HG03159 (cell line): ENCODE measurements at regions not wholly inside any gene's neighbourhood (a gene's known extent, or its start where the extent isn't known, plus 50 kb on each side); places are given as distances from the start of the nearest gene placed in this dataset.
"Not testable (repeated sequence)": the region's sequence is repeated elsewhere in the genome, so short reads cannot be mapped to it uniquely, and the experiment has no call there.

ENCODE experiments used
- ATAC-seq: cut with Tn5 transposase; IDR thresholded peaks from one replicate; pipeline ENCODE4 v1.9.1; 2021; ENCODE audit warnings: mild to moderate bottlenecking, moderate library complexity; ENCODE audit not compliant: unreplicated experiment

DNA sequence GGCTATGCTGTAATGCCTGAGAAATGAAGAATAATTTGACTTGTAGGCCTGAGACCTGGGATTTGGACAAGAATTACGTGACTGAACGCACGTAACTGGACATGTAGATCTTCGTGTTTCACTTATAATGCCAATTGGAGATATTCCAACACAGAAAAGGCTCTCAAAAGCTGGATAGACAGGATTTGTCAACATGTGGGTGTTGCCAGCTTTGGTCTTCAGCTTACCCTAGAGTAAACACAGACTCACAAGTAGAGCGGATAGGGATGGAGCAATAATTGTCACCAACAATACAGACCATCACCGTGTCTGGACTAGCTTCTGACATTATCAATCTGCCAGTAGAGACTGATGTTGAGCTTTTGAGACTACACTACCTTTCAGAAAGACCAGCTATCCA, 1511.0 kb upstream of the ADGRL3 start:
- ATAC-seq = no peak

DNA sequence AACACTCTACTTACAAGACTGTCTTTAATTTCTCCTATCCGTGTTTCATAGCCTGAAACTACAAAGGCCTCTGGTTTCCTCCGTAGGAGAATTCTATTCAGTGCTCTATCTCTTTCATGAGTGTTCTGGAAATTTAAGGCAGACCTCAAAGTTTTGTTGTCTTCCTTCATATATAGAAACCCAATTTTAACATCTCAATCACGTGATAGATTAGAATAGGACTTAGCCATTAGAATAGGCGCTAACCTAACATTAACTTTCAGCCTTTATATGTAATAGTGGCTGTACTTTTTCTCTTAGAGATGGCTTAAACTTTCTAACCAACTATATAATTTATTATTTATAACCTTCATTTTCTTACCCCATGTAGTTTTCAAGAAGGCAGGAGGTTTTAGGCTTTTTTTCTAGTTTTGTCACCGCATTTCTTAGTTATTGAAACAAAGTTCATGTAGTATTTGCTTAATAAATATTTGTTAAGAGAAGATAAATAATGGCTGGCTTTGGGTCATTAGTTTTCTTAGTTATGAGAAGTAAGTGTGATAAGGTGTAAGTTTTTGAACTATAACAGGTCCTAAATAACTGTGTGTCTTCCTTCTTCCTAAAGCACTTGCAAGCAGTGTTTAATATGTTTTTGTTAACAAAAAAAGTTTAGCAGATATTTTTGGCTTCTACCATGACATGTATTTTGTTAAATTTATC, 1504.6 kb upstream of the ADGRL3 start:
- no peak for ATAC-seq

DNA sequence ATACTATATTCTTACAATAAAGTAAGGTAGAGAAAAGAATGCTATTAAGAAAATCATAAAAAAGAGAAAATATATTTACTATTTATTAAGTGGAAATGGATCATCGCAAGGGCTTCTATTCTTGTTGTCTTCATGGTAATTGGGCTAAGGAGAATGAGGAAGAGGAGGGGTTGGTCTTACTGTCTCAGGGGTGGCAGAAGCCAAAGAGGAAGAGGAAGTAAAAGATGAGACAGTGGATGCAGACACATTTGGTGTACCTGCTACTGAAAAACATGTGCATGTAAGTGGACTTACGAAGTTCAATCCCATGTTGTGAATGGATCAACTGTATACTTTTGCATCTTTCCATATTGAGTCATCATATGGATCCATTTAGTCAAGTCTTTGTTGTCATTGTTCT, 1502.1 kb upstream of the ADGRL3 start:
- ATAC-seq = no peak

DNA sequence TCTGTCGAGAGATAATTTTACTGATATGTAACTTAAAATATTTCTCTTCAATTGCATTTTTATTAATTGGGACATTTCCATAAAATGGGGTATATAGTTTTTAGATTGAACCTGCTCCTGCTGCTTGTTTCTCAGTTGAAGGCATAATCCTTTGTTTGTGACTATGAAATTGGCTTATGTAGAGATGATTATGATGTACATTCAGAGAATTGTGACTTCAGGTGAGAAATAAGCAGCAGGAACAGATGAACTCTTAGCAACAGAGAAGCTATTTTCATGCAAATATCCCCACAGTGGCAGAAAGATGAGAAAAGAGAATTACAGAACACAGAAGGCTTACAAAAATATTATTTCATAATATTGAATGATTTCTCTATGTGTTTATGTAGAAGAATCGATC, 1499.5 kb upstream of the ADGRL3 start:
- no peak for ATAC-seq

DNA sequence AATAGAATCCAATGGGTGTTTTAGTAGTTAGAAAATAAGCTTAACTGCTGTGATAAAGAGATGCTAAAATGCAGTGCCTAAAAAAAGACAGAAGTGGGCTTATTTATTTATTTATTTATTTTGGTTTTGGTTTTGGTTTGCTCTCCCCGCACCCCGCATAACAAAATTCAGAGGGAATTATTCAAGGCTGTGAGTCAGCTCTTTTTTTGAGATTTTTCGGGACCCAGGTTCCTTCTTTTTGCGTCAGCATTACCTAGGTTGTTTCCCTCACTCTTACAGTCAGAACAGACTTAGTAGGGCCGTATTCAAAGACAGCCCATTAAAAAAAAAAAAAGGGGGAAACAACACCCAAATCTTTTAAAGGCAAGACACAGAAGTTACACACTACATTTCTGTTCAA, 1495.5 kb upstream of the ADGRL3 start:
- ATAC-seq = no peak

DNA sequence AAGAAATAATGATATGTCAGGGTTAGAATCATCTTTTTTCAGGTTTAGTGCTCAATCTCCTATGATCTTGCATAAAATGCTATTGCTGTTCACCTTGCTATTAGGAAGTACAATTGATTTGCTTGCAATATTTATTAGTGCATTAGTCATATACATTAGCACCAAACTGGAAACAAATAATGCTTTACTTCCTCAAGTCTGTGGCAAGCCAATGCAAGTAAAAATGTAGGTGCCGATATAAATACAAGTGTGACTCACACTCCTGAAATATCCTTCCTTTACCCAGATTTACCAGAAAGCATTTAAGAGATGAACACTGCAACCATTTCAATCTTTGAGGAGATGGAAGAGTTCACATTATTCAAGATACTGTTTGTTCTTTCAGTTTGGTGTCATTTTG, 1487.7 kb upstream of the ADGRL3 start:
- ATAC-seq = no peak

DNA sequence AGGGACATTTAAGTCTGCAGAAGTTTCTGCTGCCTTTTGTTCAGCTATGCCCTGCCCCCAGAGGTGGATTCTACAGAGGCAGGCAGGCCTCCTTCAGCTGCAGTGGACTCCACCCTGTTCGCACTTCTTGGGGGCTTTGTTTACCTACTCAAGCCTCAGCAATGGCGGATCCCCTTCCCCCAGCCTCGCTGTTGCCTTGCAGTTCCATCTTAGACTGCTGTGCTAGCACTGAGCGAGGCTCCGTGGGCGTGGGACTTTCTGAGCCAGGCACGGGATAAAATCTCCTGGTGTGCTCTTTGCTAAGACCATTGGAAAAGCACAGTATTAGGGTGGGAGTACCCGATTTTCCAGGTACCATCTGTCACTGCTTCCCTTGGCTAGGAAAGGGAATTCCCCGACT, 1475.8 kb upstream of the ADGRL3 start:
- ATAC-seq = not testable (repeated sequence)

DNA sequence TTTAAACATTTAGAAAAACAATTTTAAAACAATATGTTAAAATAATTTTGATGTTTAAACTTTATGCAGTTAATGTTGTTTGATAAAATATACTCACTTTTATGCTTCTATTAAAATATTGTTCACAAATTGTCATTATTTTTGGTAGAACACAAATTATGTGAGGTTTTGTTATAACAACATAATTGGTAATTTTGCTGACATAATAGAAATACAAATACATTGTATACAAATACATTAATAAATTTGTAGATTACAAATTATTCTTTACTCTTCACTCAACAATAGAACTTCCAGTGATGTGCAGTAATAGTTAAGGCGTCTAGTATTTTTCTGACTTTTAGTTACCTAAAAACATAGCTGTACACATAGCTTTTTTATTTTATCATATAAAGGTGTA, 1472.4 kb upstream of the ADGRL3 start:
- ATAC-seq = no peak

DNA sequence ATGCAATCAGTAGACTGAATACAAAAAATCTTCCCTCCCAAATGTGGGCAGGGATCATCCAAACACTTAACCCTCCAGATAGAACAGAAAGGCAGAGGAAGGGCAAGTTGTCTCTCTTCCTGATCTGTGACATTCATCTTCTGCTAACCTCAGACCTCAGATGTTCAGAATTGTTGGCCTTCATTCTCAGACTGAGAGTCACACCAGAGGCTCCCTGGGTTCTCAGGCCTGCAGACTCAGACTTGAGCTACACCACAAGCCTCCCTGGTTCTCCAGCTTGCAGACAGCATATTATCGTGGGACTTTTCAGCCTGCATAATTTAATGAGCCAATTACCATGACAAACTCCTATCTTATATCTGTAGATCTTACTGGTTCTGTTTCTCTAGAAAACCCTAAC, 1471.6 kb upstream of the ADGRL3 start:
- ATAC-seq = no peak

DNA sequence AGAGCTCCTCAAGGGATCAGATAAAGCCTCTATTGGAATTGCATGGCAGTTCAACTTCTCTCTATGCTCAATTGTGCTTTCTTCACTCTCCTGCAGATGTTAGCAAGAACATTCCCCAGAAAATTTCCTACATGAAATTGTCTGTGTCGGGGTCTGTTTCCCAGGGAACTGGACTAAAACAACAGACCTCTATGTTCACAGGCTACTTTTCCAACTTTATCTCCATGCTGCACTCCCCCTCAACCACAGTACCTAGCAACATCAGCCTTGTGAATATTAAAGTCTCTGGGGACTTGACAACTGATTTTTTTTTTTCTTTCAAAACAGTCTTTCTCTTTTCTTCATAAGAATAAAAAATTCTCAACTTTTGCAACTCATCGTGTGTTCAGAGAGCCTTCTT, 1470.8 kb upstream of the ADGRL3 start:
- no peak for ATAC-seq

DNA sequence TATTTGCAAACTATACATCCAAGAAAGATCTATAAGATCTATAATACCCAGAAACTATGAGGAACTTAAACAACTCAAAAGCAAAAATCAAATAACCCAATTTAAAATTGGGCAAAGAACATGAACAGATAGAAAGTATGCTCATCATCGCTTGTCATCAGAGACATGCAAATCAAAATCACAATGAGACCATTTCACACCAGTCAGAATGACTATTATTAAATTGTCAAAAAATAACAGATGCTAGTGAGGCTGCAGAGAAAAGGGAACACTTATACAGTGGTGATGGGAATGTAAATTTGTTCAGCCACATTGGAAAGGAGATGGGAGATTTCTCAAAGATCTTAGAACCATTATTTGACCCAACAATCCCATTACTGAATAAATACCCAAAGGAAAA, 1451.7 kb upstream of the ADGRL3 start:
- ATAC-seq = no peak

DNA sequence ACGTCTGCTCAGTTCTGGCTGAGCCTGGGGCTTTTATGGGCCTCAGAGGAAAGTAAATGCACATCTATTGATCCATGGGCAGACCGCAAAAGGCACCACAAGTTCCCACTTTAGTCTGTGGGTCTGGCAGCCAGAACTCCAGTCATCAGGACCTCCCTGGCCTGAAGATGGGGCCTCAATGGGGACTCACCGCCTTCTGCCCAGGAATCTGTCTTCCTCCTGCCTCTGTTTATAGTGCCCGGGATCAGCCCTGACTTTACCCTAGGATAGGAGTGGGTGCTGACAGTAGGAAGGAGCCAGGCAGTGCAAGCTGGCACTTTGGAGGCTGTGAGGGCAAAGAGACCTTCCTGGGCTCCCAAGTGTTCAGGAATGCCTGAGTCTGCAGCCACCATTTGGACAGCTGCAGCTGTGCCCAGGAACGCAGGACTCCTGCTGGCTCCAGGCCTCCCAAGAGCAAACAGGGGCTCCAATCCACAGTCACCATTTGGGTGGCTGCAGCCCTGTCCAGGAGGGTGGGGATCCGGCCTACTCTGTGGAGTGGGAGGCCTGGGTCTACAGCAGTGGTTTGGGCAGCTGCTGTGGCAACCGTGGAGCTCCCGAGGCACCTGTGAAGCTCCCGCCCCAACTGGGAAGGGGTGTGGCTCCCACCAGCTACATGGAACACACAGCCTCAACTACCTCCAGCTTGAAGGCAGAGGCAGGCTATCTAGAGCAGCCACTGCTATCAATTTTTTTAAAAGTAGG, 1440.9 kb upstream of the ADGRL3 start:
- ATAC-seq = no peak

DNA sequence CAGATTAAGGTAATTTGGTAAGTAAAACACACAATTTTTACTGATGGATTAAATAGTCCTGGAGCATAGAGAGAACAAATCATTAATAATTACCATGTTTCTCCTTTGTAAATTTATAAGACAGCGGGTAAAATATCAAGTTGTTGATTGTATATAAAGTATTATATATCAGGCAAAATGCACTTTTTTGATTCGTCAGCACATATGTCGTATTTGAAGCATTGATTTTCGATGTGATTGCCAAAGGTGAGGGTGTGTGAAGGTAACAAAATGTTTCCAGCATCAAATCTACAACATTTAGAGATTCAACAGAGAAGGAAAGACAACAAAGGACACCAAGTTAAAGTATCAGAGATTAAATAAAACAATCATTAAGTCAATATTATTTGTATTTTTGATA, 1437.8 kb upstream of the ADGRL3 start:
- no peak for ATAC-seq

DNA sequence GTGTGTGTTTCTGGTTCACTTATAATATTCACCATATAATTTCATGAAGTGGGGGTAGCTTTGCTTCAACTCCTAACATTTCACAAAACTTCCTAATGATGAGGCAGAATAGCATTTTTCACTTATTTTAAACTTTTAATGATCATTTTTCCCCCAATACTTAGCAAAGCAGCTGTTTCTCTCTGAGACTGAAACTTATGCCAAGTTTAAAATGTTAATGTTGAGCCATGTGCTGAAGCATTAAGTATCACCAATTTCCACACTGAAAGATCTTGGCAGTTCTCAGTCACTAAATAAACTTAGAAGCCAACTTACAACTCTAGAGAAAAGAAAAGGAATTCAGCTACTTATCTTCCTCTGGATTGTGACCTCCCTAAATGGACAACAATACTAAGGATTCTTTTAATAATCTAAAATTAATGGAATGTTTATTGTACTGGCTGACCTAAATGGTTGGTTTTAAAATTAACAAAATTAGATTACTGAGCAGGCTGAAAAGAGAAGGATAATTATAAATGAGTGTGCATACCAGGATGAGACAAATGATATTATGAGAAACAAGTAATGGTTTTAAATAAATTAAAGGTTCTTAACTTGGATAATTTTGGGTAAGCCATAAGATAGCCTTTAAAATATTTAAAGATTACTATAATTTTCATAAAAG, 1429.4 kb upstream of the ADGRL3 start:
- ATAC-seq = no peak

DNA sequence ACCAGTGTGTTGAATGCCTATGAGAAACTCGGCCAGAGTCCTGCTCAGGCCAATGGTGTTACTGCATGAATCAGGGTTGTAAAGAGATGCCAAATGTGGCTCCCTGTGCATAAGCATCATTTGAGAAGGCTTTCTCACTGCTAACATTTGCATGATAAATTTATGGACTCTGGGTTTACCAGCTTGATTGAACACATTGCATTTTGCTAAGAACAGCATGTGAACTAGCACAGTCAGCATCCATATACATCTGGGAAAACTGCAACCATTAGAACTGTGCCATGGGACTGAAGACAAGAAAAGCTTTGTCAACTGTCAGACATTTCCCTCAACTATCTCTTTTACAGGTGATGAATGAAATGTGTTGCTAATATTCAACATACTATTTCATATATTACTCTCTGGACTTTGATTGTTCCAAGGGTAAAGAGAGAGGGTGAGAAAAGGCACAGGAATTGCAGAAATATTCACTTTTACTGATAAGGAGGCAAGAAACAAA, 1427.4 kb upstream of the ADGRL3 start:
- no peak for ATAC-seq

DNA sequence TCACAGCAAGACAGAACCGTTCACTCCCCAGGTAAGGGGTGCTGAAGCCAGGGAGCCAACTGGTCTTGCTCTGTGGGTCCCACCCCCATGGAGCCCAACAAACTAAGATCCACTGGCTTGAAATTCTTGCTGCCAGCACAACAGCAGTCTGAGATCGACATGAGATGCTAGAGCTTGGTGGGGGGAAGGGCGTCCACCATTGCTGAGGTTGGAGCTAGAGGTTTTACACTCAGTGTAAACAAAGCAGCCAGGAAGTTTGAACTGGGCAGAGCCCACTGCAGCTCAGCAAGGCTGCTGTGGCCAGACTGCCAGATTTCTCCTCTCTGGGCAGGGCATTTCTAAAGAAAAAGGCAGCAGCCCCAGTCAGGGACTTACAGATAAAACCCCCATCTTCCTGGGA, 1419.9 kb upstream of the ADGRL3 start:
- not testable (repeated sequence) for ATAC-seq

DNA sequence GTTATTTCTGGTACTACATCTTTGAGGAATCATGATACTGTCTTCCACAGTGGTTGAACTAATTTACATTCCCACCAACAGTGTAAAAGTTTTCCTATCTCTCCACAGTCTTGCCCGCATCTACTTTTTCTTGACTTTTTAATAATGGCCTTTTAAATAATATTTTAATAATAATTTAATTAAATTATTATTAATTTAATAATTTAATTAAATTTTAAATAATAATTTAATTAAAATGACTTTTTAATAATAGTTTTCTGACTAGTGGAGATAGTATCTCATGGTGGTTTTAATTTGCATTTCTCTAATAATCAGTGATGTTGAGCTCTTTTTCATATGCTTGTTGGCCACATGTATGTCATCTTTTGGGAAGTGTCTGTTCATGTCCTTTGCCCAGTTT, 1395.0 kb upstream of the ADGRL3 start:
- no peak for ATAC-seq

DNA sequence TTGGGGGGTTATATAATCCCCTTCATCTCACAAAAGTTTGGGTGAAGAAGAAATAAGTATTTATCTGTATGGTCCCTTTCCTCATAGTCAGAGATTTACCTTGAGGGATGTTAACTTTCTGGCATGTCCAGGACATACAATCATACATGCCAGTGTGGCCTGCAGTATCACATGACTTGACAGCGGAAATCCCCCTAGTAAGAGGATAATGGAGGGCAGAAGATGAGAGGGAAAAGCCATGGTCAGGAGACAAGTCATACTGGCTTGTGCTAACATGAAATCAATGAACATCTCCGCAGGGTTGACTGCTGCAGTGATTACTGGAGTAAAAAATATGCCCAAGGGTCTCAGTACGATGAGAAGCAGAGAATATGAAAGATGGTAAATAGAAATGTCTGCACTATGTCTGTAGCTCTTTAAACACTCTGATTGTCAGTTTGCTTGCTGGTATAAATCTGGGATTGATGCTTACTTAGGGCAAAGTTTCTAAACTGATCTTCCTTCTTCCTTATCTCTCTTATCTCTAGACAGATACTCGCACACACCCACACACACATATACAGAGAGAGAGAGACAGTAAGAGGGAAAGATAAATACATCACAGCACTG, 1385.6 kb upstream of the ADGRL3 start:
- no peak for ATAC-seq

DNA sequence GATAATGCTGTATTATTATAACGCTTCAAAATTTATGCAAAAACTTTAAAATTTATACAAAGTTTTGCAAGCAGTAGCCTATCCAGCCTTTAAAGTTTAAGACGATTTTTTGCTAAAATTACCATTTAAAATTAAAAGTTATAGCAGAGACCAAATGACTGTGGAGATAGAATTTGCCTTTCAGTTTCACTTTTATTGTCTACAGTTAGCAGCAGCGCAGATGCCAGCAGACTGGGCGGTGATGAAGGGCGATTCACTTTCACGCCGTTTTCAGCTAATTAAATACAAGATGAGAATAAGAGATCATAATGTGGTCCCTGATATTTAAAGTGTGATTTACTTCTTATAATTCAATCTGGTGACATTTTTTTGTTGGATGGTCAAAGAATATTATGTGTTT, 1381.5 kb upstream of the ADGRL3 start:
- ATAC-seq = peak; percentile 88

DNA sequence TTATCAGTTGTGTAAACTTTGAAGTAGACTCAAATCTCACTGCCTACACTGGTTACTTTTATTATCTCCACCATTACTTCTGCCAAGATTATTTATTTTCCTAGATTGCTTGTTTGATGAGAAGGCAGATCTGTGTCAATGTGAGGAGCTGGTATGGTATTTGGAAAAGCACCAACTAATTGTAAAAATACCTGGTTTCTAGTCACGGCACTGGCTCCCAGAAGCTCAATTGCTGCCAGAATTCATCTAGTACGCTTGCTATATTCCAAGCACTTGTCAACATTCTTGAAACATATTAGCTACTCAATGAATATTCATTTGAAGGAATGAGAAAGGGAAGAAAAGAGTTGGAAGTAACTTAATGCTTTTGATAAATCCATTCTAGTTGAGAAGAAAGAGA, 1376.8 kb upstream of the ADGRL3 start:
- ATAC-seq = no peak

DNA sequence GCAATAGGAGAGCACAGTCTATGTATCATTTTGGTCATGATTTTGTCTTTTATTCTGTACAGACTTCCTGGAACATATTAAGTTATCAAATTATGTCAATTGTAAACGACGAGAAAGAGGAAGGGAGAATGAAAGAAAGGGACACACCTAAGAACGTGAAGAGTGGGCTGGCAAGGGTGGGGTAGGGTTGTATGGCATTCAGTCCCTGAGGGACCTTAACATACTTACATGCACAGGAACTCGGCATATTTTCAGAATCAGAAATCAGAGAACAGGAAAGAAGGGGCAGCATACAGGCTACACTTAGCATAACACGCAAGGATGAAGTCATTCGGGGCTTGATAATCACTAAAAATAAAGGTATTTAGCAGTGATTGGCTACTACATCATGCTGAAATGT, 1375.0 kb upstream of the ADGRL3 start:
- no peak for ATAC-seq

DNA sequence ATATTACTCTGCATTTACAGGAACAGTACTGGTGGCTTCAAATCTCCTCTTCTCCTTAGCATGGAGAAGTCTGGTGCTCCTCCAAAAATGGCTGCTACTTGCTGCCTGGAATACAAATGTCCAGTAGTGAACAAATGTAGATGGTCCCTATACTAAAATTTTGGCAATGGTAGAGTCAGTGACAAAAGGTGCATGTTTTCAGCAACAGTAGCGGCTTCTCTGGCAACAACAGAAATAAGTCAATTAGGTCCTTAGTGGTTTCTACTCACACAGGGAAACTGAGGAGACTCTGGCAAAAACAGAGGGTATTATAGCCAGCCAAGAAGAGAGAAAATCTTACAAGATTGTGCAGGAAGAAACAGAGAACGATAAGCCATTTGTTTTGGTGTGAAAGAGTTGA, 1368.4 kb upstream of the ADGRL3 start:
- ATAC-seq = no peak
